ENCODE measurements at regions not wholly inside any gene's neighbourhood (a gene's known extent, or its start where the extent isn't known, plus 50 kb on each side); places are given as distances from the start of the nearest gene placed in this dataset.

DNA sequence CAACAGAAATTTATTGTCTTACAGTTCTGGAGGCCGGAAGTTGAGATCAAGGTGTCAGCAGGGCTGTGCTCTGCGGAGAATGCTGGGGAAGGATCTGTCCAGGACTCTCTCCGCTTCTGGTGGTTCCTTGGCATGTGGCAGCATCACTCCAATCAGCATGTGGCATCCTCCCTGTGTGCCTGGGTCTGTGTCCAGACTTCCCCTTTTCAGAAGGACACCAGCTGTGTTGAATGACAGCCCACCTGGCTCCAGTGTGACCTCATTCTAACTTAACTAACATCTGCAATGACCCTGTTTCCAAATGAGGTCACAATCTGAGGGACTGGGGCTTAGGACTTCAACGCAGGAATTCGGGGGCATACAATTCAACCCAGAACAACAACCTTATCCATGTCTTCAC lies 141.9 kb downstream of the BMS1 start:
- Histone ChIP-seq H2AFZ (ENCODE audit: low read length) (no peak overlapping the region), H3K9me3 (ENCODE audit: control insufficient read depth, insufficient read depth, low read depth, low read length) (no peaks in the 10 kb centered on the region), H4K20me1 (ENCODE audit: control insufficient read depth, extremely low read depth, insufficient read depth, low read length) (no peaks in the 10 kb centered on the region), H3K79me2 (ENCODE audit: control insufficient read depth, insufficient read depth, low read length) (no peaks in the 10 kb centered on the region), H3K9ac (ENCODE audit: insufficient read depth, low read length) (no peak overlapping the region), H3K4me1 (ENCODE audit: control insufficient read depth, extremely low read depth, insufficient read depth, low read length) (no peaks in the 10 kb centered on the region), H3K27me3 (ENCODE audit: control insufficient read depth, insufficient read depth, low read length) (no peaks in the 10 kb centered on the region), H3K36me3 (ENCODE audit: control insufficient read depth, insufficient read depth, low read length) (no peaks in the 10 kb centered on the region), H3K27ac (ENCODE audit: insufficient read depth, low read length) (no peak overlapping the region), H3K4me3 (replicated peaks in 1 of 4; ENCODE audit: control extremely low read depth in 1 of 4, insufficient read depth in 1 of 4, low read depth in 3 of 4, low read length in 4 of 4) (no peak overlapping the region), H3K4me2 (ENCODE audit: extremely low read depth, insufficient read depth, low read length) (no peak overlapping the region)
- TF ChIP-seq, protein P1, sequence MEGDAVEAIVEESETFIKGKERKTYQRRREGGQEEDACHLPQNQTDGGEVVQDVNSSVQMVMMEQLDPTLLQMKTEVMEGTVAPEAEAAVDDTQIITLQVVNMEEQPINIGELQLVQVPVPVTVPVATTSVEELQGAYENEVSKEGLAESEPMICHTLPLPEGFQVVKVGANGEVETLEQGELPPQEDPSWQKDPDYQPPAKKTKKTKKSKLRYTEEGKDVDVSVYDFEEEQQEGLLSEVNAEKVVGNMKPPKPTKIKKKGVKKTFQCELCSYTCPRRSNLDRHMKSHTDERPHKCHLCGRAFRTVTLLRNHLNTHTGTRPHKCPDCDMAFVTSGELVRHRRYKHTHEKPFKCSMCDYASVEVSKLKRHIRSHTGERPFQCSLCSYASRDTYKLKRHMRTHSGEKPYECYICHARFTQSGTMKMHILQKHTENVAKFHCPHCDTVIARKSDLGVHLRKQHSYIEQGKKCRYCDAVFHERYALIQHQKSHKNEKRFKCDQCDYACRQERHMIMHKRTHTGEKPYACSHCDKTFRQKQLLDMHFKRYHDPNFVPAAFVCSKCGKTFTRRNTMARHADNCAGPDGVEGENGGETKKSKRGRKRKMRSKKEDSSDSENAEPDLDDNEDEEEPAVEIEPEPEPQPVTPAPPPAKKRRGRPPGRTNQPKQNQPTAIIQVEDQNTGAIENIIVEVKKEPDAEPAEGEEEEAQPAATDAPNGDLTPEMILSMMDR (conservative IDR thresholded peaks at IDR 0.05 in 1 of 2, IDR thresholded peaks at IDR 0.05 in 1 of 2; ENCODE audit: low read depth in 1 of 2, low read length in 2 of 2), result no peak
- no peak for TF ChIP-seq EZH2 (IDR thresholded peaks at IDR 0.05; ENCODE audit: low read length, missing control alignments)
- DNase-seq (ENCODE audit: low read depth in 2 of 2), result no peak

DNA sequence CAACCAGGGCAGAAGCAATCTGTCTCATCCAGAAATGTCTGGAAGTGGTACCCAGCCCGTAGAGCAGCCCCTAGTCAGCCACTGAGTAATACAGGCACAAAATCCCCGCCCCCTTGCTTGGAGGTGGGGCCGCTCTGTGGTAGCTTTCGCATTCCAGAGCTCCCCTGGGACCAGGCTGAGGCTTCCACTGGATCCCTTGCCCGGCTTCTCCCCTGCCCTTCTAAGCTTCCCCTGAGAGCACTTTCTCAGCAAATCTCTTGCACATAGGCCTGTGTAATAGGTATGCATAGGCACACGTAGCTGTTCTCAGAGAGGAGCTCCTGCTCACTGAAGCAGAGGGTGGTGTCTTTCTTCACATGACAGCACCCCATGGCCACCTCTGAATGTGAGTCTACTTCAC lies 144.2 kb downstream of the BMS1 start:
- Histone ChIP-seq H3K4me2 (ENCODE audit: extremely low read depth, insufficient read depth, low read length) (no peak overlapping the region), H4K20me1 (ENCODE audit: control insufficient read depth, extremely low read depth, insufficient read depth, low read length) (no peaks in the 10 kb centered on the region), H3K36me3 (ENCODE audit: control insufficient read depth, insufficient read depth, low read length) (no peaks in the 10 kb centered on the region), H3K4me1 (ENCODE audit: control insufficient read depth, extremely low read depth, insufficient read depth, low read length) (no peaks in the 10 kb centered on the region), H3K27ac (ENCODE audit: insufficient read depth, low read length) (no peak overlapping the region), H3K27me3 (ENCODE audit: control insufficient read depth, insufficient read depth, low read length) (no peaks in the 10 kb centered on the region), H3K9ac (ENCODE audit: insufficient read depth, low read length) (no peak overlapping the region), H3K9me3 (ENCODE audit: control insufficient read depth, insufficient read depth, low read depth, low read length) (no peaks in the 10 kb centered on the region), H2AFZ (ENCODE audit: low read length) (no peak overlapping the region), H3K79me2 (ENCODE audit: control insufficient read depth, insufficient read depth, low read length) (no peaks in the 10 kb centered on the region), H3K4me3 (replicated peaks in 1 of 4; ENCODE audit: control extremely low read depth in 1 of 4, insufficient read depth in 1 of 4, low read depth in 3 of 4, low read length in 4 of 4) (no peak overlapping the region)
- TF ChIP-seq, protein P1 (conservative IDR thresholded peaks at IDR 0.05 in 1 of 2, IDR thresholded peaks at IDR 0.05 in 1 of 2; ENCODE audit: low read depth in 1 of 2, low read length in 2 of 2), result no peak
- TF ChIP-seq EZH2 (IDR thresholded peaks at IDR 0.05; ENCODE audit: low read length, missing control alignments), result no peak
- no peak for DNase-seq (ENCODE audit: low read depth in 2 of 2)

DNA sequence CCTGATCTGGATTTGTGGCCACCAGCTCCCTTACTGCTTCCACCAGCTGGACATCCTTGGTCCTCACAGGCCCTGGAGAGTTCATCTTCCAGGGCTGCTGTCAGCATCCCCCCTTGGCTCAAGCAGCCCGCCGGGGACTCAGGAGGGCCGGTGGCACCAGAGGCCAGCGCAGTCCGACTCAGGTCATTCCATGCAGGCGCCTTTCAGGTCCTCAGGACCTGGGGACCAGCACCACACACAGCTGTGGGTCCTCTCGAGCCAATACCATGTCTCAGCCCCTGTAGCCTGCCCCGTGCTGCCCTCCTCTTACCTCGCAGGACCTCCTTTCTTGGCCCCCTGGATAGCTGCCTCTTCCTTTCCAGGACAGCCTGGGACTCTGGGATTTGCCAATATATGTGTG lies 145.5 kb downstream of the BMS1 start:
- H3K9ac ChIP-seq (ENCODE audit: insufficient read depth, low read length), result no peak overlapping the region
- H3K4me1 ChIP-seq (ENCODE audit: control insufficient read depth, extremely low read depth, insufficient read depth, low read length), result no peaks in the 10 kb centered on the region
- H3K27ac ChIP-seq (ENCODE audit: insufficient read depth, low read length), result no peak overlapping the region
- TF ChIP-seq, protein P1 (conservative IDR thresholded peaks at IDR 0.05 in 1 of 2, IDR thresholded peaks at IDR 0.05 in 1 of 2; ENCODE audit: low read depth in 1 of 2, low read length in 2 of 2), result no peak
- TF ChIP-seq EZH2 (IDR thresholded peaks at IDR 0.05; ENCODE audit: low read length, missing control alignments), result no peak
- DNase-seq (ENCODE audit: low read depth in 2 of 2), result no peak
- H3K9me3 ChIP-seq (ENCODE audit: control insufficient read depth, insufficient read depth, low read depth, low read length), result no peaks in the 10 kb centered on the region
- no peak overlapping the region for H3K4me3 ChIP-seq (replicated peaks in 1 of 4; ENCODE audit: control extremely low read depth in 1 of 4, insufficient read depth in 1 of 4, low read depth in 3 of 4, low read length in 4 of 4)
- H3K27me3 ChIP-seq (ENCODE audit: control insufficient read depth, insufficient read depth, low read length), result no peaks in the 10 kb centered on the region
- no peaks in the 10 kb centered on the region for H4K20me1 ChIP-seq (ENCODE audit: control insufficient read depth, extremely low read depth, insufficient read depth, low read length)
- H3K36me3 ChIP-seq (ENCODE audit: control insufficient read depth, insufficient read depth, low read length), result no peaks in the 10 kb centered on the region
- no peak overlapping the region for H3K4me2 ChIP-seq (ENCODE audit: extremely low read depth, insufficient read depth, low read length)
- H3K79me2 ChIP-seq (ENCODE audit: control insufficient read depth, insufficient read depth, low read length), result no peaks in the 10 kb centered on the region
- no peak overlapping the region for H2AFZ ChIP-seq (ENCODE audit: low read length)
